Upper lobe of left lung (tissue), 6 donors: ENCODE measurements at regions not wholly inside any gene's neighbourhood (a gene's known extent, or its start where the extent isn't known, plus 50 kb on each side); places are given as distances from the start of the nearest gene placed in this dataset.

ENCODE experiments used
- ATAC-seq, 2 donors: fragments of 200-7000 bp; cut with Tn5 transposase; one replicate each; pipeline ENCODE4 v1.9.1; 2022; ENCODE audit warnings: mild to moderate bottlenecking in 2 of 2, moderate library complexity in 2 of 2; ENCODE audit not compliant: low FRiP score in 2 of 2
- DNase-seq, 2 donors: peaks; one replicate each; pipeline ENCODE4 v3.0.0-alpha.2; 2019 to 2020
- H3K27ac ChIP-seq, 4 donors: fragments of 200-600 bp; sonication (generic); one replicate each; pipeline ENCODE4 v1.5.1; 2016 to 2019
- H3K27me3 ChIP-seq, 4 donors: fragments of 200-600 bp; sonication (generic); one replicate each; pipeline ENCODE4 v1.5.1; 2017 to 2019
- H3K36me3 ChIP-seq, 4 donors: fragments of 200-600 bp; sonication (generic); one replicate each; pipeline ENCODE4 v1.5.1; 2016 to 2019
- H3K4me1 ChIP-seq, 4 donors: fragments of 200-600 bp; sonication (generic); one replicate each; pipeline ENCODE4 v1.5.1; 2018 to 2019
- H3K4me3 ChIP-seq, 4 donors: fragments of 200-600 bp; sonication (generic); one replicate each; pipeline ENCODE4 v1.5.1; 2017 to 2019; ENCODE audit warnings: mild to moderate bottlenecking in 2 of 4, moderate library complexity in 1 of 4
- H3K9me3 ChIP-seq, 4 donors: fragments of 200-600 bp; sonication (generic); one replicate each; pipeline ENCODE4 v1.5.1; 2018 to 2019
- CTCF ChIP-seq, 6 experiments: fragments of 450-650 bp in 4 of 6; fragments of 200-600 bp in 2 of 6; sonication (generic) in 2 of 6; IDR thresholded peaks; one replicate each; pipeline ENCODE4 v1.5.1; 2016 to 2019; ENCODE audit warnings: antibody characterized with exemption in 6 of 6
- EP300 ChIP-seq, 4 donors: sonication (generic); formaldehyde crosslinking; IDR thresholded peaks; one replicate each; pipeline ENCODE4 v1.5.1; 2017; ENCODE audit warnings: antibody characterized with exemption in 4 of 4, control low read depth in 2 of 4
- POLR2A ChIP-seq, 4 donors: fragments of 450-650 bp; IDR thresholded peaks; one replicate each; pipeline ENCODE4 v1.5.1; 2016 to 2017; ENCODE audit warnings: antibody characterized with exemption in 4 of 4, mild to moderate bottlenecking in 2 of 4
- POLR2AphosphoS5 ChIP-seq, 2 donors: sonication (generic); formaldehyde crosslinking; IDR thresholded peaks; one replicate each; pipeline ENCODE4 v1.5.1; 2017; ENCODE audit warnings: antibody characterized with exemption in 2 of 2
- WGBS, 2 donors: methylation state at CpG; one replicate each; pipeline ENCODE4 v1.1.5; 2017 to 2018; 5-methylcytosine and 5-hydroxymethylcytosine counted together
- donor health status: DM: no; HTN: no; CAD: no; lungs with moderate emphysema.
- donor health status: DM: no; HTN: yes; CAD: no; lungs with severe emphysema.

- WGBS, 2 donors: 70 to 75% methylated on average over 3 of the region's 3 CpGs
- no peak overlapping the region for H3K4me3 ChIP-seq
- ATAC-seq (no peak), DNase-seq (no peak)
- no peaks in the 10 kb centered on the region for H3K36me3 ChIP-seq
- H3K4me1 ChIP-seq: no peaks in the 10 kb centered on the region
- no peaks in the 10 kb centered on the region for H3K27me3 ChIP-seq
- no peak for TF ChIP-seq CTCF (IDR thresholded peaks at IDR 0.05)
- no peak for TF ChIP-seq EP300 (IDR thresholded peaks at IDR 0.05)
- TF ChIP-seq POLR2AphosphoS5 (IDR thresholded peaks at IDR 0.05): no peak
- TF ChIP-seq POLR2A (IDR thresholded peaks at IDR 0.05): no peak
- no peaks in the 10 kb centered on the region for H3K9me3 ChIP-seq
- no peak overlapping the region for H3K27ac ChIP-seq
These were observed 557.6 kb downstream of the SATB2 start for GRCh38 chr2:198900141-198900540.

- no peak for TF ChIP-seq POLR2A (IDR thresholded peaks at IDR 0.05)
- TF ChIP-seq EP300 (IDR thresholded peaks at IDR 0.05): no peak
- no peak for TF ChIP-seq CTCF (IDR thresholded peaks at IDR 0.05)
- no peak for TF ChIP-seq POLR2AphosphoS5 (IDR thresholded peaks at IDR 0.05)
- no peak for ATAC-seq
- no peak overlapping the region for H3K27ac ChIP-seq
- H3K4me3 ChIP-seq: no peak overlapping the region
- H3K36me3 ChIP-seq: no peaks in the 10 kb centered on the region
- no peaks in the 10 kb centered on the region for H3K27me3 ChIP-seq
- DNase-seq: no peak
- H3K4me1 ChIP-seq: no peaks in the 10 kb centered on the region
- no peaks in the 10 kb centered on the region for H3K9me3 ChIP-seq
These were observed 567.2 kb downstream of the SATB2 start for GRCh38 chr2:198890490-198890889.

- ATAC-seq (no peak), DNase-seq (no peak)
- Histone ChIP-seq H3K27me3 (no peaks in the 10 kb centered on the region), H3K27ac (no peak overlapping the region), H3K4me3 (no peak overlapping the region), H3K9me3 (no peaks in the 10 kb centered on the region), H3K36me3 (no peaks in the 10 kb centered on the region), H3K4me1 (no peaks in the 10 kb centered on the region)
- WGBS, 2 donors: 27 to 30% methylated on average over 2 of the region's 2 CpGs
- no peak for TF ChIP-seq POLR2AphosphoS5 (IDR thresholded peaks at IDR 0.05)
- no peak for TF ChIP-seq CTCF (IDR thresholded peaks at IDR 0.05)
- no peak for TF ChIP-seq POLR2A (IDR thresholded peaks at IDR 0.05)
- TF ChIP-seq EP300 (IDR thresholded peaks at IDR 0.05): no peak
These were observed 574.1 kb downstream of the SATB2 start for GRCh38 chr2:198883604-198884003.

- H3K36me3 ChIP-seq: no peaks in the 10 kb centered on the region
- H3K4me3 ChIP-seq: no peak overlapping the region
- no peak overlapping the region for H3K27ac ChIP-seq
- ATAC-seq: no peak
- TF ChIP-seq CTCF (IDR thresholded peaks at IDR 0.05) (no peak), EP300 (IDR thresholded peaks at IDR 0.05) (no peak)
- H3K27me3 ChIP-seq: no peaks in the 10 kb centered on the region
- no peaks in the 10 kb centered on the region for H3K4me1 ChIP-seq
- no peaks in the 10 kb centered on the region for H3K9me3 ChIP-seq
- DNase-seq: no peak
These were observed 576.8 kb downstream of the SATB2 start for GRCh38 chr2:198880986-198881385.

GRCh38 chr2:198880421-198880820 lies 577.3 kb downstream of the SATB2 start:
- Histone ChIP-seq H3K9me3 (no peaks in the 10 kb centered on the region), H3K4me1 (no peaks in the 10 kb centered on the region), H3K27ac (no peak overlapping the region), H3K36me3 (no peaks in the 10 kb centered on the region), H3K4me3 (no peak overlapping the region), H3K27me3 (no peaks in the 10 kb centered on the region)
- DNase-seq: no peak
- no peak for ATAC-seq
- no peak for TF ChIP-seq EP300 (IDR thresholded peaks at IDR 0.05)
- no peak for TF ChIP-seq CTCF (IDR thresholded peaks at IDR 0.05)
- no peak for TF ChIP-seq POLR2AphosphoS5 (IDR thresholded peaks at IDR 0.05)
- TF ChIP-seq POLR2A (IDR thresholded peaks at IDR 0.05): no peak
